B cell (primary cell): ENCODE measurements at regions not wholly inside any gene's neighbourhood (a gene's known extent, or its start where the extent isn't known, plus 50 kb on each side); places are given as distances from the start of the nearest gene placed in this dataset.

Source experiments
- EZH2 ChIP-seq: IDR thresholded peaks from 2 replicates; pipeline ENCODE4 v1.6.1; 2012; ENCODE audit warnings: borderline replicate concordance, low read depth, mild to moderate bottlenecking, moderate library complexity, low read length; ENCODE audit not compliant: insufficient read depth, poor library complexity, severe bottlenecking
- TF ChIP-seq, protein P1 (sequence below): fragments of 200-600 bp; IDR thresholded peaks from one replicate; pipeline ENCODE4 v1.8.0; 2022; ENCODE audit warnings: antibody characterized with exemption, mild to moderate bottlenecking

DNA sequence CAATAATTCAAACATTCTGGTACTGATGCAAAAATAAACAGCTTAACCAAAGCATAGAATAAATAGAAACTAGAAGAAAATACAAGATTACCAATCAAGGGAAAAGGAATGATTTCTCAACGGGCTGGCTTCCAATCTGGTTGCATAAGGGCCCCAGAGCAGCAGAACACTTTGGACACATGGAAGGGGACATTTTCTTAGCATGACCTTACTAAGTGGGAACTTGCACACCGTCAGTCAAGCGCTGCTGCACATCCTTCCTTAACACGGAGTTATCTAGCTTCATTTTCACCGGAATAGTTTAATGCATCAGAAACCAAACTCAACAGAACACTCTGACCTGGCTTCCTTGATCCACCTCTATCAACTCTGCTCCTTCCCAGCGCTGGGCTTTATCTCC lies 388.5 kb downstream of the VPS13C start:
- TF ChIP-seq, protein P1, sequence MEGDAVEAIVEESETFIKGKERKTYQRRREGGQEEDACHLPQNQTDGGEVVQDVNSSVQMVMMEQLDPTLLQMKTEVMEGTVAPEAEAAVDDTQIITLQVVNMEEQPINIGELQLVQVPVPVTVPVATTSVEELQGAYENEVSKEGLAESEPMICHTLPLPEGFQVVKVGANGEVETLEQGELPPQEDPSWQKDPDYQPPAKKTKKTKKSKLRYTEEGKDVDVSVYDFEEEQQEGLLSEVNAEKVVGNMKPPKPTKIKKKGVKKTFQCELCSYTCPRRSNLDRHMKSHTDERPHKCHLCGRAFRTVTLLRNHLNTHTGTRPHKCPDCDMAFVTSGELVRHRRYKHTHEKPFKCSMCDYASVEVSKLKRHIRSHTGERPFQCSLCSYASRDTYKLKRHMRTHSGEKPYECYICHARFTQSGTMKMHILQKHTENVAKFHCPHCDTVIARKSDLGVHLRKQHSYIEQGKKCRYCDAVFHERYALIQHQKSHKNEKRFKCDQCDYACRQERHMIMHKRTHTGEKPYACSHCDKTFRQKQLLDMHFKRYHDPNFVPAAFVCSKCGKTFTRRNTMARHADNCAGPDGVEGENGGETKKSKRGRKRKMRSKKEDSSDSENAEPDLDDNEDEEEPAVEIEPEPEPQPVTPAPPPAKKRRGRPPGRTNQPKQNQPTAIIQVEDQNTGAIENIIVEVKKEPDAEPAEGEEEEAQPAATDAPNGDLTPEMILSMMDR: no peak
- no peak for TF ChIP-seq EZH2
